ENCODE measurements at regions not wholly inside any gene's neighbourhood (a gene's known extent, or its start where the extent isn't known, plus 50 kb on each side); places are given as distances from the start of the nearest gene placed in this dataset.

DNA sequence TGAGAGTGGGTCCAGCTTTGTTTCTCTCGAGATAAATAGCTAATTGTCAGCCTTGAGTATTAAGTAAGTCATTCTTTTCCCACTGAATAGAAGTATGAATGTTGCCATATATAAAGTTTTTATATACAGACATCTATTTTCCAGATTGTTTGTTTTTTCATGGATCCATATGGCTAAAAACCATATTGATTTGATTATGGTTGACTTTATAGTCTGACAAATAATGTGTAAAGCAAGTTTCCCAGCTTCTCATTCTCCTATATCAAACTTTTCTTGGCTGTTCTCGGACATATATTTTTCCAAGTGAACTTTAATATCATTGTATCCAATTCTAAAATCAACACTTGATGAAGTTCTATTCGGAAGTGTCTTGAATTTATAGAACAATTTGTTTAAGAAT, 352.4 kb upstream of the MEOX2 start:
- no TSS peak for BruUV-seq (replicated peaks)
- Histone ChIP-seq H3K9me1 (ENCODE audit: control insufficient read depth, insufficient read depth, low read length) (no peaks in the 10 kb centered on the region), H3K27me3 (ENCODE audit: control insufficient read depth in 2 of 2, insufficient read depth in 2 of 2, low read length in 2 of 2) (no peaks in the 10 kb centered on the region; a peak in 1 of 5 replicates), H3K4me1 (replicated peaks in 1 of 2; ENCODE audit: control insufficient read depth in 2 of 2, insufficient read depth in 2 of 2, low read length in 2 of 2) (no peaks in the 10 kb centered on the region; a peak in 1 of 5 replicates), H3K4me3 (no peak overlapping the region), H3K9ac (ENCODE audit: insufficient read depth in 1 of 2, low read depth in 2 of 2, low read length in 2 of 2) (no peak overlapping the region), H3K36me3 (ENCODE audit: control insufficient read depth, insufficient read depth, low read length) (no peaks in the 10 kb centered on the region), H4K20me1 (replicated peaks; ENCODE audit: control insufficient read depth, insufficient read depth, low read length) (no peaks in the 10 kb centered on the region), H3K4me2 (ENCODE audit: insufficient read depth, low read length) (no peak overlapping the region), H2AFZ (ENCODE audit: low read depth, low read length) (no peak overlapping the region), H3K27ac (ENCODE audit: extremely low read depth, low read depth, low read length) (no peak overlapping the region), H3K79me2 (ENCODE audit: control insufficient read depth, insufficient read depth, low read length) (no peaks in the 10 kb centered on the region), H3K9me3 (replicated peaks; ENCODE audit: control insufficient read depth, insufficient read depth, low read depth, low read length) (no peaks in the 10 kb centered on the region)
- CTCF ChIA-PET (ENCODE audit: low intra/inter-chr PET ratio), result no interaction called here
- DNase-seq (ENCODE audit: extremely low read depth in 1 of 4, low spot score in 3 of 4) (no peak), FAIRE-seq (no peak), ATAC-seq (no peak)
- POLR2A ChIA-PET, result no interaction called here
- WGBS (ENCODE audit: insufficient coverage, low coverage, missing lambda C conversion rate), result 6% methylated on average over 3 of the region's 3 CpGs
- in situ Hi-C loops (cut with MboI) (no loop called here), intact Hi-C loops (cut with micrococcal nuclease) (no loop called here)
- TF ChIP-seq NFIX (CRISPR knock-in tag; IDR thresholded peaks at IDR 0.05; ENCODE audit: low read depth) (no peak), SIX5 (IDR thresholded peaks at IDR 0.05; ENCODE audit: borderline replicate concordance in 1 of 2, insufficient read depth in 1 of 2, low read depth in 1 of 2, low read length in 2 of 2) (no peak), HNRNPUL1 (IDR thresholded peaks at IDR 0.05; ENCODE audit: low read length) (no peak)
- TF ChIP-seq, protein P1, sequence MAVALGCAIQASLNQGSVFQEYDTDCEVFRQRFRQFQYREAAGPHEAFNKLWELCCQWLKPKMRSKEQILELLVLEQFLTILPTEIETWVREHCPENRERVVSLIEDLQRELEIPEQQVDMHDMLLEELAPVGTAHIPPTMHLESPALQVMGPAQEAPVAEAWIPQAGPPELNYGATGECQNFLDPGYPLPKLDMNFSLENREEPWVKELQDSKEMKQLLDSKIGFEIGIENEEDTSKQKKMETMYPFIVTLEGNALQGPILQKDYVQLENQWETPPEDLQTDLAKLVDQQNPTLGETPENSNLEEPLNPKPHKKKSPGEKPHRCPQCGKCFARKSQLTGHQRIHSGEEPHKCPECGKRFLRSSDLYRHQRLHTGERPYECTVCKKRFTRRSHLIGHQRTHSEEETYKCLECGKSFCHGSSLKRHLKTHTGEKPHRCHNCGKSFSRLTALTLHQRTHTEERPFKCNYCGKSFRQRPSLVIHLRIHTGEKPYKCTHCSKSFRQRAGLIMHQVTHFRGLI (CRISPR knock-in tag; IDR thresholded peaks at IDR 0.05), result no peak

- in situ Hi-C loops (cut with MboI) (no loop called here), intact Hi-C loops (cut with micrococcal nuclease) (no loop called here)
- Histone ChIP-seq H3K9me1 (ENCODE audit: control insufficient read depth, insufficient read depth, low read length) (no peaks in the 10 kb centered on the region), H3K9ac (ENCODE audit: insufficient read depth in 1 of 2, low read depth in 2 of 2, low read length in 2 of 2) (no peak overlapping the region), H3K4me2 (ENCODE audit: insufficient read depth, low read length) (peak overlapping the region; percentile 65; the same call in 1 of the 2 replicates), H2AFZ (ENCODE audit: low read depth, low read length) (peak overlapping the region; percentile 80), H3K9me3 (replicated peaks; ENCODE audit: control insufficient read depth, insufficient read depth, low read depth, low read length) (no peaks in the 10 kb centered on the region), H3K36me3 (ENCODE audit: control insufficient read depth, insufficient read depth, low read length) (no peaks in the 10 kb centered on the region), H3K4me1 (replicated peaks in 1 of 2; ENCODE audit: control insufficient read depth in 2 of 2, insufficient read depth in 2 of 2, low read length in 2 of 2) (no peaks in the 10 kb centered on the region; a peak in 1 of 5 replicates), H3K4me3 (no peak overlapping the region), H3K79me2 (ENCODE audit: control insufficient read depth, insufficient read depth, low read length) (no peaks in the 10 kb centered on the region), H4K20me1 (replicated peaks; ENCODE audit: control insufficient read depth, insufficient read depth, low read length) (no peaks in the 10 kb centered on the region), H3K27me3 (ENCODE audit: control insufficient read depth in 2 of 2, insufficient read depth in 2 of 2, low read length in 2 of 2) (no peaks in the 10 kb centered on the region), H3K27ac (ENCODE audit: extremely low read depth, low read depth, low read length) (no peak overlapping the region)
- FAIRE-seq (no peak), ATAC-seq (no peak), DNase-seq (ENCODE audit: extremely low read depth in 1 of 4, low spot score in 3 of 4) (no peak)
- WGBS (ENCODE audit: insufficient coverage, low coverage, missing lambda C conversion rate), result 0% methylated on average over 1 of the region's 1 CpG
- BruUV-seq (replicated peaks), result no TSS peak
- POLR2A ChIA-PET, result no interaction called here
- CTCF ChIA-PET (ENCODE audit: low intra/inter-chr PET ratio), result no interaction called here
- TF ChIP-seq MEIS2 (IDR thresholded peaks at IDR 0.05; ENCODE audit: partially characterized antibody) (no peak), MAFF (IDR thresholded peaks at IDR 0.05; ENCODE audit: low read length) (peak; percentile 62), CTBP1 (IDR thresholded peaks at IDR 0.05; ENCODE audit: borderline replicate concordance) (no peak), PKNOX1 (IDR thresholded peaks at IDR 0.05) (peak; percentile 32; the same call in 1 of the 2 replicates), C11orf30 (IDR thresholded peaks at IDR 0.05; ENCODE audit: low read depth) (peak; percentile 74), MCM5 (IDR thresholded peaks at IDR 0.05; ENCODE audit: low read depth) (no peak), GTF3C2 (IDR thresholded peaks at IDR 0.05; ENCODE audit: borderline replicate concordance, extremely low read depth, insufficient read length) (no peak), ZNF134 (CRISPR knock-in tag; conservative IDR thresholded peaks at IDR 0.05) (no peak)
These were observed 348.9 kb upstream of the MEOX2 start for GRCh38 chr7:16035392-16035791.
